OCI-LY3 (cell line): ENCODE measurements at regions not wholly inside any gene's neighbourhood (a gene's known extent, or its start where the extent isn't known, plus 50 kb on each side); places are given as distances from the start of the nearest gene placed in this dataset.

Source experiments
- H2AFZ ChIP-seq: fragments of 200-600, 300-600 bp; shearing (Covaris generic); 2 replicates; pipeline ENCODE4 v1.6.0; 2014; ENCODE audit warnings: antibody characterized with exemption, low read depth, low read length
- H3K27ac ChIP-seq: fragments of 200-600, 300-600 bp; sonication (generic); 2 replicates; pipeline ENCODE4 v1.5.1; 2014; ENCODE audit warnings: mild to moderate bottlenecking, low read length, moderate library complexity, mixed read lengths
- H3K27me3 ChIP-seq: fragments of 200-600, 300-600 bp; sonication (generic); 2 replicates; pipeline ENCODE4 v1.6.1; 2014; ENCODE audit warnings: low read depth, low read length, mixed read lengths
- H3K36me3 ChIP-seq: fragments of 200-600, 300-600 bp; sonication (generic); replicated peaks from 2 replicates; pipeline ENCODE3; 2014; ENCODE audit warnings: low read depth, low read length, mixed read lengths
- H3K4me1 ChIP-seq: fragments of 300-600, 200-600 bp; sonication (generic); 2 replicates; pipeline ENCODE4 v1.6.1; 2014; ENCODE audit warnings: low read length, mixed read lengths
- H3K4me2 ChIP-seq: fragments of 200-600, 300-600 bp; sonication (generic); 2 replicates; pipeline ENCODE4 v1.6.1; 2014; ENCODE audit warnings: low read length, mixed read lengths
- H3K4me3 ChIP-seq: fragments of 300-600, 200-600 bp; sonication (generic); 2 replicates; pipeline ENCODE4 v1.5.1; 2014; ENCODE audit warnings: antibody characterized with exemption, mild to moderate bottlenecking, low read length, moderate library complexity
- H3K79me2 ChIP-seq: fragments of 300-600, 200-600 bp; shearing (Covaris generic); 2 replicates; pipeline ENCODE4 v1.6.1; 2014; ENCODE audit warnings: mild to moderate bottlenecking, low read length, mixed read lengths
- H3K9ac ChIP-seq: fragments of 300-600, 200-600 bp; shearing (Covaris generic); 2 replicates; pipeline ENCODE4 v1.6.0; 2014; ENCODE audit warnings: mild to moderate bottlenecking, low read length, moderate library complexity
- H3K9me3 ChIP-seq: fragments of 200-600, 300-600 bp; shearing (Covaris generic); 2 replicates; pipeline ENCODE4 v1.6.1; 2014; ENCODE audit warnings: low read length, mixed read lengths; ENCODE audit not compliant: insufficient read depth
- H4K20me1 ChIP-seq: fragments of 200-600, 300-600 bp; sonication (generic); 2 replicates; pipeline ENCODE4 v1.6.1; 2016; ENCODE audit warnings: low read length, mixed read lengths; ENCODE audit not compliant: insufficient read depth
- EZH2phosphoT487 ChIP-seq: fragments of 200-600 bp; shearing (Covaris generic); IDR thresholded peaks from 2 replicates; pipeline ENCODE4 v1.6.1; 2018; ENCODE audit warnings: antibody characterized with exemption, mixed run types, low read depth
- TF ChIP-seq, protein P1 (sequence below): fragments of 200-600, 300-600 bp; sonication (generic); IDR thresholded peaks from 2 replicates; pipeline ENCODE4 v1.5.1; 2014; ENCODE audit warnings: antibody characterized with exemption, low read length, low read depth

DNA sequence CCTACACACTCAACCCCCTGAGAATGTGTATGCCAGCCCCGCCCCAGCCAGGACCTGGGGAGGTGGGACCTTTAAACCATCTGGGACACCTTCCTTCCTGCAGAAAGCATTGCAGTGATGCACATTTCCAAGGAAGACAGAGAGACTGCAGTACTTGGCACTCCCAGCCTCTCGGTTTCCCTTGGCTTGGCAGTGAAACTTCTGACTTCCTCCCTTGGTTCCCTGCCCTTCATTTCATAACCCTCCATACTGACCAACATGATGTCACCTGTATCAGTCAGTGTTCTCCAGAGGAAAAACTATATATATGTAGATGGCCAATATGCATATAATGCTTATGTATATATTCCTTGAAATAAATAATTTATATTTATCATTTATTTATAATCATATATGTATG, 103.2 kb downstream of the SST start:
- H3K4me3 ChIP-seq, result no peak overlapping the region

GRCh38 chr3:187565701-187566100, 104.5 kb downstream of the SST start:
- Histone ChIP-seq H3K9me3 (no peaks in the 10 kb centered on the region), H3K4me2 (peak overlapping the region; percentile 63), H4K20me1 (no peaks in the 10 kb centered on the region), H3K36me3 (no peaks in the 10 kb centered on the region), H3K4me3 (0 out of 2 replicates have a peak overlapping the region, but pooled peaks have one; percentile 20), H3K27me3 (0 out of 2 replicates have a peak, but pooled peaks cover 3% of the 10 kb centered on the region), H3K79me2 (no peaks in the 10 kb centered on the region), H2AFZ (no peak overlapping the region), H3K9ac (no peak overlapping the region), H3K4me1 (peaks cover 79% of the 10 kb centered on the region), H3K27ac (peak overlapping the region; percentile 48; the same call in 1 of the 2 replicates)
- TF ChIP-seq, protein P1, sequence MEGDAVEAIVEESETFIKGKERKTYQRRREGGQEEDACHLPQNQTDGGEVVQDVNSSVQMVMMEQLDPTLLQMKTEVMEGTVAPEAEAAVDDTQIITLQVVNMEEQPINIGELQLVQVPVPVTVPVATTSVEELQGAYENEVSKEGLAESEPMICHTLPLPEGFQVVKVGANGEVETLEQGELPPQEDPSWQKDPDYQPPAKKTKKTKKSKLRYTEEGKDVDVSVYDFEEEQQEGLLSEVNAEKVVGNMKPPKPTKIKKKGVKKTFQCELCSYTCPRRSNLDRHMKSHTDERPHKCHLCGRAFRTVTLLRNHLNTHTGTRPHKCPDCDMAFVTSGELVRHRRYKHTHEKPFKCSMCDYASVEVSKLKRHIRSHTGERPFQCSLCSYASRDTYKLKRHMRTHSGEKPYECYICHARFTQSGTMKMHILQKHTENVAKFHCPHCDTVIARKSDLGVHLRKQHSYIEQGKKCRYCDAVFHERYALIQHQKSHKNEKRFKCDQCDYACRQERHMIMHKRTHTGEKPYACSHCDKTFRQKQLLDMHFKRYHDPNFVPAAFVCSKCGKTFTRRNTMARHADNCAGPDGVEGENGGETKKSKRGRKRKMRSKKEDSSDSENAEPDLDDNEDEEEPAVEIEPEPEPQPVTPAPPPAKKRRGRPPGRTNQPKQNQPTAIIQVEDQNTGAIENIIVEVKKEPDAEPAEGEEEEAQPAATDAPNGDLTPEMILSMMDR, result no peak
- TF ChIP-seq EZH2phosphoT487, result no peak

More for the DNA sequence above, 103.2 kb downstream of the SST start:
- Histone ChIP-seq H3K27ac (no peak overlapping the region), H3K4me2 (no peak overlapping the region), H3K4me1 (peaks cover 91% of the 10 kb centered on the region), H3K27me3 (no peaks in the 10 kb centered on the region), H3K79me2 (no peaks in the 10 kb centered on the region), H2AFZ (no peak overlapping the region), H4K20me1 (no peaks in the 10 kb centered on the region), H3K9ac (no peak overlapping the region), H3K36me3 (no peaks in the 10 kb centered on the region), H3K9me3 (no peaks in the 10 kb centered on the region)
- TF ChIP-seq, protein P1, result no peak
- TF ChIP-seq EZH2phosphoT487, result no peak

- H3K4me1 ChIP-seq, result peaks cover 14% of the 10 kb centered on the region
- no peaks in the 10 kb centered on the region for H3K36me3 ChIP-seq
- H3K4me2 ChIP-seq, result no peak overlapping the region
- no peak overlapping the region for H3K27ac ChIP-seq
- H4K20me1 ChIP-seq, result no peaks in the 10 kb centered on the region
- H3K4me3 ChIP-seq, result no peak overlapping the region
- H3K79me2 ChIP-seq, result no peaks in the 10 kb centered on the region
- H3K9ac ChIP-seq, result no peak overlapping the region
- H3K27me3 ChIP-seq, result 0 out of 2 replicates have a peak, but pooled peaks cover 8% of the 10 kb centered on the region
- TF ChIP-seq, protein P1, result no peak
- no peak for TF ChIP-seq EZH2phosphoT487
- H2AFZ ChIP-seq, result no peak overlapping the region
- H3K9me3 ChIP-seq, result no peaks in the 10 kb centered on the region
Observed at GRCh38 chr3:187558990-187559389, 111.2 kb downstream of the SST start.

GRCh38 chr3:187551416-187551815, 118.8 kb downstream of the SST start:
- H3K27ac ChIP-seq, result no peak overlapping the region
- no peak overlapping the region for H3K4me3 ChIP-seq
- no peaks in the 10 kb centered on the region for H3K36me3 ChIP-seq
- H3K79me2 ChIP-seq, result no peaks in the 10 kb centered on the region
- H3K9ac ChIP-seq, result no peak overlapping the region
- H4K20me1 ChIP-seq, result no peaks in the 10 kb centered on the region
- H3K27me3 ChIP-seq, result peaks cover 44% of the 10 kb centered on the region
- H3K4me1 ChIP-seq, result no peaks in the 10 kb centered on the region
- TF ChIP-seq EZH2phosphoT487, result no peak
- TF ChIP-seq, protein P1, result no peak
- no peak overlapping the region for H2AFZ ChIP-seq
- no peaks in the 10 kb centered on the region for H3K9me3 ChIP-seq
- H3K4me2 ChIP-seq, result no peak overlapping the region
